ENCODE measurements at regions not wholly inside any gene's neighbourhood (a gene's known extent, or its start where the extent isn't known, plus 50 kb on each side); places are given as distances from the start of the nearest gene placed in this dataset.

- TF ChIP-seq CTCF (IDR thresholded peaks at IDR 0.05; ENCODE audit: low read depth, low read length): no peak
- no peak for TF ChIP-seq POLR2A (IDR thresholded peaks at IDR 0.05; ENCODE audit: extremely low read depth, insufficient read length)
- no peak for TF ChIP-seq MAX (IDR thresholded peaks at IDR 0.05; ENCODE audit: low read depth, low read length)
These were observed 232.7 kb upstream of the B3GAT1 start for GRCh38 chr11:134644476-134645456.

All from NB4 (cell line).